NCI-H69 (cell line): ENCODE measurements at regions not wholly inside any gene's neighbourhood (a gene's known extent, or its start where the extent isn't known, plus 50 kb on each side); places are given as distances from the start of the nearest gene placed in this dataset.
"Not testable (repeated sequence)": the region's sequence is repeated elsewhere in the genome, so short reads cannot be mapped to it uniquely, and the experiment has no call there.

Source experiments
- DNase-seq: peaks from one replicate; lab custom pipeline; 2025; lab: John Stamatoyannopoulos, UW

GRCh38 chr20:11976966-11977365 lies 59.3 kb downstream of the BTBD3 start:
- peak; percentile 16 for DNase-seq

GRCh38 chr20:11978496-11978895 lies 60.8 kb downstream of the BTBD3 start:
- peak; percentile 73 for DNase-seq

GRCh38 chr20:11979306-11979990 lies 61.8 kb downstream of the BTBD3 start:
- DNase-seq = peak; percentile 90

- DNase-seq = peak; percentile 34
Observed at GRCh38 chr20:11980263-11980662, 62.6 kb downstream of the BTBD3 start.

GRCh38 chr20:11981366-11981947 lies 63.8 kb downstream of the BTBD3 start:
- DNase-seq = no peak

GRCh38 chr20:11982289-11982954 lies 64.7 kb downstream of the BTBD3 start:
- no peak for DNase-seq

- DNase-seq = no peak
Observed at GRCh38 chr20:11982955-11983470, 65.3 kb downstream of the BTBD3 start.

GRCh38 chr20:11986954-11987353 lies 69.3 kb downstream of the BTBD3 start:
- no peak for DNase-seq

GRCh38 chr20:11987526-11987925 lies 69.8 kb downstream of the BTBD3 start:
- no peak for DNase-seq

- DNase-seq = peak; percentile 90
Observed at GRCh38 chr20:11989018-11989771, 71.5 kb downstream of the BTBD3 start.

- DNase-seq = no peak
Observed at GRCh38 chr20:11992426-11992825, 74.7 kb downstream of the BTBD3 start.

GRCh38 chr20:11993886-11994461 lies 76.3 kb downstream of the BTBD3 start:
- DNase-seq = peak; percentile 96

GRCh38 chr20:11995805-11996567 lies 78.3 kb downstream of the BTBD3 start:
- peak; percentile 72 for DNase-seq

GRCh38 chr20:12004776-12005175 lies 87.1 kb downstream of the BTBD3 start:
- DNase-seq = not testable (repeated sequence)

- peak; percentile 82 for DNase-seq
Observed at GRCh38 chr20:12012241-12013222, 94.8 kb downstream of the BTBD3 start.

- no peak for DNase-seq
Observed at GRCh38 chr20:12014276-12014675, 96.6 kb downstream of the BTBD3 start.

- DNase-seq = no peak
Observed at GRCh38 chr20:12014736-12015135, 97.0 kb downstream of the BTBD3 start.

GRCh38 chr20:12016291-12016690 lies 98.6 kb downstream of the BTBD3 start:
- DNase-seq = peak; percentile 16

GRCh38 chr20:12019715-12020114 lies 102.0 kb downstream of the BTBD3 start:
- DNase-seq = peak; percentile 78

- no peak for DNase-seq
Observed at GRCh38 chr20:12020846-12021245, 103.2 kb downstream of the BTBD3 start.
